PC-9 (cell line): ENCODE measurements at regions not wholly inside any gene's neighbourhood (a gene's known extent, or its start where the extent isn't known, plus 50 kb on each side); places are given as distances from the start of the nearest gene placed in this dataset.

ENCODE experiments used
- BruUV-seq: library from RNA; stranded (reverse); fragments of 400-500 nt; replicated peaks from 2 replicates; lab custom pipeline; 2021; lab: Mats Ljungman, UMichigan
- CTCF ChIA-PET: fragments of 300-600 bp; sonication (Branson Sonifier 250); formaldehyde crosslinking; loops from one replicate; lab custom pipeline; 2022; ENCODE audit warnings: antibody characterized with exemption; lab: Charles Lee
- POLR2A ChIA-PET: fragments of 300-600 bp; sonication (Branson Sonifier 250); formaldehyde crosslinking; loops from one replicate; lab custom pipeline; 2022; ENCODE audit warnings: antibody characterized with exemption; ENCODE audit not compliant: unreplicated experiment; lab: Charles Lee
- DNase-seq, 2 experiments: peaks; one replicate each; pipeline versions ENCODE4 v3.0.0 to v3.0.0-alpha.2; 2015 to 2022; ENCODE audit warnings: mixed read lengths in 1 of 2
- H2AFZ ChIP-seq: fragments of 200-600 bp; sonication (generic); 2 replicates; pipeline ENCODE4 v1.8.1; 2017; ENCODE audit warnings: antibody characterized with exemption
- H3F3A ChIP-seq: fragments of 200-600 bp; sonication (generic); 2 replicates; pipeline ENCODE4 v1.8.1; 2017; ENCODE audit warnings: antibody characterized with exemption, mild to moderate bottlenecking, low read depth; ENCODE audit not compliant: insufficient read depth
- H3K27ac ChIP-seq: fragments of 200-600 bp; sonication (generic); 2 replicates; pipeline ENCODE4 v1.6.1; 2016; ENCODE audit warnings: mixed run types
- H3K27me3 ChIP-seq: fragments of 200-600 bp; sonication (generic); 2 replicates; pipeline ENCODE4 v1.6.1; 2016; ENCODE audit warnings: low read depth, mixed run types; ENCODE audit not compliant: insufficient read depth
- H3K36me3 ChIP-seq: fragments of 200-600 bp; sonication (generic); 2 replicates; pipeline ENCODE4 v1.6.1; 2016; ENCODE audit warnings: low read depth, mixed run types
- H3K4me1 ChIP-seq: fragments of 200-600 bp; sonication (generic); replicated peaks from 2 replicates; pipeline ENCODE4 v1.6.1; 2016; ENCODE audit warnings: mixed run types; ENCODE audit not compliant: insufficient read depth
- H3K4me2 ChIP-seq: fragments of 200-600 bp; sonication (generic); 2 replicates; pipeline ENCODE4 v1.6.1; 2017; ENCODE audit warnings: mixed run types
- H3K4me3 ChIP-seq: fragments of 200-600 bp; sonication (generic); 2 replicates; pipeline ENCODE4 v1.6.1; 2016; ENCODE audit warnings: mixed run types
- H3K79me2 ChIP-seq: fragments of 200-600 bp; sonication (generic); 2 replicates; pipeline ENCODE4 v1.6.1; 2017; ENCODE audit warnings: low read depth, mixed run types
- H3K9me2 ChIP-seq: fragments of 200-600 bp; sonication (generic); 2 replicates; pipeline ENCODE4 v1.8.1; 2017; ENCODE audit warnings: mild to moderate bottlenecking; ENCODE audit not compliant: insufficient read depth
- H3K9me3 ChIP-seq: fragments of 200-600 bp; sonication (generic); 2 replicates; pipeline ENCODE4 v1.8.1; 2016; ENCODE audit warnings: low read depth; ENCODE audit not compliant: insufficient read depth
- H4K20me1 ChIP-seq: fragments of 200-600 bp; sonication (generic); 2 replicates; pipeline ENCODE4 v1.8.1; 2017; ENCODE audit not compliant: insufficient read depth
- CTCF ChIP-seq: fragments of 200-600 bp; sonication (generic); conservative IDR thresholded peaks from 2 replicates; pipeline ENCODE4 v1.6.1; 2017; ENCODE audit warnings: mixed run types, antibody characterized with exemption, mild to moderate bottlenecking, moderate library complexity
- EZH2 ChIP-seq: fragments of 200-600 bp; sonication (generic); IDR thresholded peaks from 2 replicates; pipeline ENCODE4 v1.8.0; 2017; ENCODE audit warnings: antibody characterized with exemption, low read depth
- intact Hi-C: fragments of 100-400 bp; cut with micrococcal nuclease; formaldehyde crosslinking; loops from one replicate; pipeline ENCODE4 v1.10.0; 2022; ENCODE audit not compliant: unreplicated experiment

DNA sequence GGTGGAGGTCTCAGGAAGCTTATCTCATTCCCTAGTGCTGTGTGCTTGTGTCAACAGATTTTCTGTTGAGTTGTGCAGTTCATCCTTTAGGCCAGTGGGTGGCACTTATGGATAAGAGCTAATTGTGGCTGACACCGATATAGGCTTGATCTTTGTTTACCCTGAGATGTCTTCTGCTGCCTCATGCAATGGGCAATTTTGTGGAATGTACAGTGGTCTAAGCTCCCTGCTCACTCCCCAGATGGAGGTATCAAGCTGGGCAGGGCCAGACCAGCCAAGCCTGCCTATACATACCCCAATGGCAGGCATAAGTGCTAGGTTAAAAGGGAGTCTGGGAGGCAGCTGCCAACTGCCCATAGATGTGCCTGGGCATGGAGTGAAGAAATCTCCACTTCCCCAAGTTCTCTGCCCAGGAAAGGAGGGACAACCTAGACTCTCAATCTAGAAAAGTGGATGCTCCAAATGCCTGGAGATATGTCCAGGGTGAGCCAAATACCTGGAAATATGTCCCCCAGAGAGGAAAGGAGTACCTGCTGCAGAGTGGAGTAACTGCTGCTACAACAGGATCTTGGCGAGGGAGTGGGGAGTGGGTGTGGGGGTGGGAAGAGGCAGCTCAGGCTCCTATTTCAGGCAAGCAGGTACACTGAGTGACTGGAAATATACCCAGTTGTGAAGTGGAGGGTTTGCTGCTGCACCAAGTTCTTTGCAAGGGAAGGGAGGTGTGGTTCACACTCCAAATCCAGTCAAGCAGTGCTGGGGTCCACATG is 53.2 kb upstream of the ARG1 start:
- no peaks in the 10 kb centered on the region for H3K9me3 ChIP-seq
- peak; percentile 15 to 38 for DNase-seq
- ChIA-PET CTCF (interaction anchor here (0.6 kb wide), 1 partner anchor 1278 kb away, joined by 4 read pairs; the partner anchor contains the start of gene SLC18B1), POLR2A (no interaction called here)
- H3K9me2 ChIP-seq: no peaks in the 10 kb centered on the region
- no peak overlapping the region for H3K27ac ChIP-seq
- H3K4me1 ChIP-seq: no peaks in the 10 kb centered on the region
- no peak overlapping the region for H2AFZ ChIP-seq
- no peaks in the 10 kb centered on the region for H3K79me2 ChIP-seq
- H4K20me1 ChIP-seq: no peaks in the 10 kb centered on the region
- H3K4me2 ChIP-seq: no peak overlapping the region
- H3F3A ChIP-seq: no peaks in the 10 kb centered on the region
- H3K27me3 ChIP-seq: no peaks in the 10 kb centered on the region
- no TSS peak for BruUV-seq
- H3K4me3 ChIP-seq: no peak overlapping the region
- intact Hi-C loops: no loop called here
- TF ChIP-seq EZH2 (no peak), CTCF (peak; percentile 80)
- H3K36me3 ChIP-seq: no peaks in the 10 kb centered on the region
